IPS DF 6.9 (cell line): ENCODE measurements at regions not wholly inside any gene's neighbourhood (a gene's known extent, or its start where the extent isn't known, plus 50 kb on each side); places are given as distances from the start of the nearest gene placed in this dataset.
A peak's percentile ranks its signal among the peaks of the same experiment; 100 is the strongest.
"Not testable (repeated sequence)": the region's sequence is repeated elsewhere in the genome, so short reads cannot be mapped to it uniquely, and the experiment has no call there.

ENCODE experiments used
- DNase-seq: peaks from one replicate; pipeline ENCODE4 v3.0.0-alpha.2; 2013; ENCODE audit warnings: low read depth, low spot score
- H3K27ac ChIP-seq: one replicate; pipeline ENCODE4 v1.5.1; 2013; ENCODE audit warnings: low read length, control low read depth
- H3K27me3 ChIP-seq: 2 replicates; pipeline ENCODE4 v1.6.1; 2013; ENCODE audit warnings: mild to moderate bottlenecking, low read length; ENCODE audit not compliant: control insufficient read depth, insufficient read depth
- H3K36me3 ChIP-seq: 2 replicates; pipeline ENCODE4 v1.6.1; 2013; ENCODE audit warnings: low read length; ENCODE audit not compliant: control insufficient read depth, insufficient read depth
- H3K4me1 ChIP-seq: 2 replicates; pipeline ENCODE4 v1.6.1; 2013; ENCODE audit warnings: low read length; ENCODE audit not compliant: control insufficient read depth, insufficient read depth
- H3K4me3 ChIP-seq: 2 replicates; pipeline ENCODE4 v1.5.1; 2013; ENCODE audit warnings: mild to moderate bottlenecking, low read length
- H3K9me3 ChIP-seq: 2 replicates; pipeline ENCODE4 v1.6.1; 2013; ENCODE audit warnings: low read length, inconsistent platforms; ENCODE audit not compliant: control insufficient read depth, insufficient read depth
- WGBS: extraction: QIAGEN DNeasy Blood & Tissue Kit; methylation state at CpG from one replicate; pipeline ENCODE4 v1.1.7; 2013; ENCODE audit warnings: mixed read lengths, missing lambda C conversion rate; ENCODE audit not compliant: insufficient read length, insufficient coverage; 5-methylcytosine and 5-hydroxymethylcytosine counted together

DNA sequence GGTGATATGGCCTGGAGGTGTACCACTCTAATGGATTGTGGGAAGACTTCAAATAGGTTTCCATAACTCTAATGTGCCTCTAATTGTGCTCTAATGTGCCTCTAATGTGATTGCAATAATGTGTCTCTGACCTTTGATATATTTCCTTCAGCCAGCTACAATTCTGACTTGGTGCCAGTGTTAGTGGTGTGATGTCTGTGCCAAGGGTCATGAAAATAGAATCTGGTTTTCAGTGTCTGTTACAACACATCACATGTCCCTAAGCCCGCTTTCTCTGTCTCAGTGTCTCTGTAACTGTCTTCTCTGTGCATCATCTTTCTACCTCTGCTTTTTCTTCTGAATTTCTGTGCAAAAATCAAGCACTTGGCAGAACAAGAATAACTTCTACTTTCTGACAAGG lies 77.2 kb upstream of the ECI2 start:
- no peak overlapping the region for H3K4me3 ChIP-seq
- WGBS, result no CpG with 5 or more reads among the region's 1 CpG

DNA sequence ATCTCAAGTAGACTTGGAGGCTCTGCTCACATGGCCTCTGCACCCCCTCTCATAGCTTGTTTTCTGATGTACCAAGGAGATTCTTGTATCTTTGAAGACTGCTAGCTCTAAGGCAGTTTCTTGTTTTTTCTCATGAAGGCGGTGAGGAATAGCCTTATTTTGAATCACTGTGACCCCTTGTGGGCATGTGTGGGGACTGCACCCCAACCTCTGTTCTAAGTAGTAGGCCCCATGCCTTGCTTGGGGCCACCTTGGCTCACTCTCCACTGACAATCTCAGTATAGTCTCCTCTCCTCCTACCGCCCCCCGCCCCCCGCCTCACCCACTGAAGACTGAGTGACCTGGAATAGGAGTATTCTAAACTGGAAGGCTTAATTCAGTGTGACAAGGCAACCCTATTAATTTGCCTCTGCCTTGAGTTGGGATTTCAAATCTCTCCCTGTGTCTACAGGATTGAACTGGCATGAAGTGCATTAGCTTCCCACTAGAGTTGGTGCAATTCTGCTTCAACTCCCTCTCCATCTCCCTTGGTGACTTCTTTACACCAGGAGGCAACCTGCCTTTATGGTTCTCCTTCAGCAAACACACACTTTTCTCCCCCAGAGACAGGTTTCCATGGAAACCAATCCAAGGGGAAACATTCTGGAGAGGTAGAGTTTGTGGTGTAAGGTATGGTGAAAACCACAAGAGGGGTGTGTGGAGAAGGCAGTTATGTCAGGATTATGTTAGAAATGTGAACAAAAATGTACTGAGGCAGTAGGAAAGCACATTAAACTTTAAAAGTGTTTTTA lies 75.4 kb upstream of the ECI2 start:
- no CpG with 5 or more reads among the region's 4 CpGs for WGBS
- peak; percentile 61 for DNase-seq

More for the DNA sequence above, 77.2 kb upstream of the ECI2 start:
- no peak overlapping the region for H3K27ac ChIP-seq
- DNase-seq, result no peak
- peaks cover 1% of the 10 kb centered on the region; the same call in 1 of the 2 replicates for H3K4me1 ChIP-seq
- H3K36me3 ChIP-seq, result no peaks in the 10 kb centered on the region
- H3K27me3 ChIP-seq, result no peaks in the 10 kb centered on the region; the same call in 1 of the 2 replicates
- H3K9me3 ChIP-seq, result 0 out of 2 replicates have a peak, but pooled peaks cover 2% of the 10 kb centered on the region

DNA sequence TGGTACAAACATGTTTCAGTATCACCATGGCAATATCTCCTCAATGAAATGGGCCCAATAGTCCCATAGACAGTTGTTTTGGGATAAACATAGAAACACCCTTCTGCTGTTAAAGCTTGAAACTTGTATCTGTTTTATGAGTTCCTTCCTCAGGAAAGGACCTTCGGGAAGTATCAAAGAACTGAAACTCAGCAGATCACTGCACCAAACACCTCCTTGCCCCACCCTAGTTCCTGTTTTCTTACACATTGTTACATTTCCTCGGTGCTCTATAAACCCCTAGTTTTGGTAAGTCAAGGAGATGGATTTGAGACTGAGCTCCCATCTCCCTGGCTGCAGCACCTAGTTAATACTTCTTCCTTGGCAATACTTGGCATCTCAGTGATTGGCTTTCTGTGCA lies 73.8 kb upstream of the ECI2 start:
- Histone ChIP-seq H3K4me1 (peaks cover 1% of the 10 kb centered on the region; the same call in 1 of the 2 replicates), H3K27me3 (no peaks in the 10 kb centered on the region; the same call in 1 of the 2 replicates), H3K36me3 (no peaks in the 10 kb centered on the region), H3K27ac (no peak overlapping the region), H3K9me3 (0 out of 2 replicates have a peak, but pooled peaks cover 2% of the 10 kb centered on the region), H3K4me3 (no peak overlapping the region)
- WGBS, result no CpG with 5 or more reads among the region's 2 CpGs
- DNase-seq, result no peak

More for the DNA sequence above, 75.4 kb upstream of the ECI2 start:
- Histone ChIP-seq H3K4me1 (peaks cover 1% of the 10 kb centered on the region; the same call in 1 of the 2 replicates), H3K27ac (no peak overlapping the region), H3K9me3 (0 out of 2 replicates have a peak, but pooled peaks cover 2% of the 10 kb centered on the region), H3K36me3 (no peaks in the 10 kb centered on the region), H3K27me3 (no peaks in the 10 kb centered on the region; the same call in 1 of the 2 replicates), H3K4me3 (no peak overlapping the region)

- DNase-seq, result no peak
- Histone ChIP-seq H3K9me3 (no peaks in the 10 kb centered on the region), H3K36me3 (no peaks in the 10 kb centered on the region), H3K4me3 (no peak overlapping the region), H3K27me3 (no peaks in the 10 kb centered on the region; the same call in 1 of the 2 replicates), H3K4me1 (peaks cover 1% of the 10 kb centered on the region; the same call in 1 of the 2 replicates), H3K27ac (no peak overlapping the region)
- WGBS, result no CpG with 5 or more reads among the region's 2 CpGs
Measured at GRCh38 chr6:4208158-4208557, 72.8 kb upstream of the ECI2 start.

GRCh38 chr6:4203642-4204417 lies 68.5 kb upstream of the ECI2 start:
- WGBS, result no CpG with 5 or more reads among the region's 21 CpGs
- not testable (repeated sequence) for H3K36me3 ChIP-seq, DNase-seq, H3K4me3 ChIP-seq, H3K9me3 ChIP-seq, H3K4me1 ChIP-seq, H3K27ac ChIP-seq, H3K27me3 ChIP-seq

DNA sequence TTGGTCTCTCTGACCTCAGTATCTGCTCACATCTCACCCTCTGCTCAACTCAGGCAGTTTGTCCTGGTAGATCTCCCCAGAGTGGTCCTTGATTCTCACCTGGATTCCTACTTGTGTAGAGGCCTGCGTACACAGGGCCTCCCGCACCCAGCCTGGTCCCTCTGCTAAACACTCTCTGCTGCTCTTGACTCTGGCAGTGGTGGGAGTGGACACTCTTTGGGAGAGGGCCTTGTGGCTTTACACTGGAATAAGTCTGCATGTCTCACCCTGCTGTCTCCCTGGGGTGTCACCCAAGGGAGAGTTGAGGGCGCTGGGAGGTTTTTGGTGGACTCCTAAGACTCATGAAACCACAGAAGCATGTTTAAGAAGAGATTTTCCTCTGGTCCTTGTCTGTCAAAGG lies 57.3 kb upstream of the ECI2 start:
- Histone ChIP-seq H3K36me3 (no peaks in the 10 kb centered on the region), H3K9me3 (no peaks in the 10 kb centered on the region), H3K4me1 (no peaks in the 10 kb centered on the region), H3K27ac (no peak overlapping the region), H3K4me3 (no peak overlapping the region), H3K27me3 (no peaks in the 10 kb centered on the region)
- no peak for DNase-seq
- no CpG with 5 or more reads among the region's 3 CpGs for WGBS

DNA sequence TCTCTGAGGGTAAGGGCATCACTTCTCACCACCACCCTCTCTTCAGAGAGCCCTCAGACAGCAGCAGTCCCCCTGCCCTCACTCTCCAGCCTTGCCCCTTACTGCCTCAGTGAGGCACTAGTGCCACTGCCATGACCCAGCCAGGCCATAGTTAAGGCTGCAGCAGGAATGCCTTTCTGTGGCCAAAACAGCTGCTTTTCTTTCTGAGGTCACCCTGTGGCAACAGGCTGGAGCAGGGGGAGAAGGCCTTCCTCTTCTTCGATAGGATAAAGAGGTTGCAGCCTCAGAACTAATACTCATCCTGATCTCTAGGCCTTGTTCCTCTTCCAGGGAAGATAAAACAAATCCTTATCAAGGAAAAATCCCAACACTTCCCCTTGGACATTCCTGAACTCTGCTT lies 56.8 kb upstream of the ECI2 start:
- DNase-seq, result no peak
- Histone ChIP-seq H3K27ac (no peak overlapping the region), H3K27me3 (no peaks in the 10 kb centered on the region), H3K4me3 (no peak overlapping the region), H3K9me3 (no peaks in the 10 kb centered on the region), H3K36me3 (no peaks in the 10 kb centered on the region), H3K4me1 (no peaks in the 10 kb centered on the region)
- no CpG with 5 or more reads among the region's 1 CpG for WGBS

DNA sequence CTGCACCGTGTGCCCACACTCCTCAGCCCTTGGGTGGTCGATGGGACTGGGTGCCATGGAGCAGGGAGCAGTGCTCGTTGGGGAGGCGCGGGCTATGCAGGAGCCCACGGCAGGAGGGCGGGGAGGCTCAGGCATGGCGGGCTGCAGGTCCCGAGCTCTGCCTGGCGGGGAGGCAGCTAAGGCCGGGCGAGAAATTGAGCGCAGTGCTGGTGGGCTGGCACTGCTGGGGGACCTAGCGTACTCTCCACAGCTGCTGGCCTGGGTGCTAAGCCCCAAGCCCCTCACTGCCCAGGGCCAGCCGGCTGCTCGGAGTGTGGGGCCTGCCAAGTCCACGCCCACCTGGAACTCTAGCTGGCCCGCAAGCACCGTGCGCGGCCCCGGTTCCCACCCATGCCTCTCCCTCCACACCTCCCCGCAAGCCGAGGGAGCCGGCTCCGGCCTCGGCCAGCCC lies 55.9 kb upstream of the ECI2 start:
- Histone ChIP-seq H3K4me3 (no peak overlapping the region), H3K9me3 (no peaks in the 10 kb centered on the region), H3K27me3 (no peaks in the 10 kb centered on the region), H3K4me1 (no peaks in the 10 kb centered on the region), H3K36me3 (no peaks in the 10 kb centered on the region), H3K27ac (no peak overlapping the region)
- no CpG with 5 or more reads among the region's 27 CpGs for WGBS
- no peak for DNase-seq

GRCh38 chr6:4189249-4189648 lies 53.9 kb upstream of the ECI2 start:
- no peak for DNase-seq
- WGBS, result no CpG with 5 or more reads among the region's 10 CpGs

DNA sequence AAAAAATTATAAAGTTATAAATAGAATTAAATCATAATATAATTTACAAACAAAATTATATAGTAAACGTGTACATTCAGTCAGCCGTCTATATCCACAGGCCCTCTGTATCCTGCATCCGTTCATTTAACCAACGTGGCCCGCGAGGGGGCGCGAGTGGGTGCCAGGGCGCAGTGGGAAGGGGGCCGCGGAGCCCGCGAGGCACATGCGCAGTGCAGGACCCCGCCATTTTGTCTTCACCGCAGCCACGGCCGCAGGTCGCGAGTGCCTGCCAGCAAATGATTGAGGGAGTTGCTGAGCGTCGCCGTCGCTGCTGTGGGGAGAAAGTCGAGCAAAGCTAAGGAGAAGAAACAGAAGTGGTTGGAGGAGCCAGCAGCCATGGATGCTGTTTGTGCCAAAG lies 53.4 kb upstream of the ECI2 start:
- no CpG with 5 or more reads among the region's 25 CpGs for WGBS

More at GRCh38 chr6:4189249-4189648, 53.9 kb upstream of the ECI2 start:
- H3K27me3 ChIP-seq, result no peaks in the 10 kb centered on the region
- no peaks in the 10 kb centered on the region for H3K9me3 ChIP-seq
- no peak overlapping the region for H3K27ac ChIP-seq
- no peak overlapping the region for H3K4me3 ChIP-seq
- H3K36me3 ChIP-seq, result no peaks in the 10 kb centered on the region
- H3K4me1 ChIP-seq, result no peaks in the 10 kb centered on the region

More for the DNA sequence above, 53.4 kb upstream of the ECI2 start:
- Histone ChIP-seq H3K27ac (no peak overlapping the region), H3K9me3 (no peaks in the 10 kb centered on the region), H3K27me3 (no peaks in the 10 kb centered on the region), H3K4me3 (no peak overlapping the region), H3K4me1 (no peaks in the 10 kb centered on the region), H3K36me3 (no peaks in the 10 kb centered on the region)
- no peak for DNase-seq
